Tibial artery (tissue), 4 donors: ENCODE measurements at regions not wholly inside any gene's neighbourhood (a gene's known extent, or its start where the extent isn't known, plus 50 kb on each side); places are given as distances from the start of the nearest gene placed in this dataset.

Experiments
- DNase-seq, 2 donors: peaks; one replicate each; pipeline ENCODE4 v3.0.0-alpha.2; 2019
- H3K27ac ChIP-seq, 2 donors: fragments of 200-600 bp; sonication (generic) in 1 of 2; 1 replicate in 1 of 2; 2 replicates in 1 of 2; pipeline ENCODE4 v1.5.1; 2018 to 2019; ENCODE audit warnings: mild to moderate bottlenecking in 1 of 2
- H3K27me3 ChIP-seq, 2 donors: fragments of 200-600 bp; sonication (generic) in 1 of 2; one replicate each; pipeline versions ENCODE4 v1.5.1 to v1.6.0; 2016 to 2019
- H3K36me3 ChIP-seq, 3 donors: fragments of 200-600 bp; sonication (generic) in 2 of 3; one replicate each; pipeline ENCODE4 v1.5.1; 2016 to 2019; ENCODE audit warnings: mild to moderate bottlenecking in 2 of 3
- H3K4me1 ChIP-seq, 4 donors: fragments of 200-600 bp; sonication (generic) in 2 of 4; 1 replicate in 3 of 4; 2 replicates in 1 of 4; pipeline ENCODE4 v1.5.1; 2016 to 2019
- H3K4me3 ChIP-seq, 2 donors: fragments of 200-600 bp; sonication (generic) in 1 of 2; 1 replicate in 1 of 2; 2 replicates in 1 of 2; pipeline ENCODE4 v1.5.1; 2018 to 2019; ENCODE audit warnings: mild to moderate bottlenecking in 2 of 2
- H3K9me3 ChIP-seq, 3 donors: fragments of 200-600 bp; sonication (generic) in 1 of 3; one replicate each; pipeline ENCODE4 v1.5.1; 2016 to 2019
- CTCF ChIP-seq, 2 experiments: fragments of 200-600 bp in 1 of 2; fragments of 450-650 bp in 1 of 2; IDR thresholded peaks; one replicate each; pipeline ENCODE4 v1.5.1; 2017 to 2019; ENCODE audit warnings: antibody characterized with exemption in 2 of 2, mild to moderate bottlenecking in 1 of 2, moderate library complexity in 1 of 2
- intact Hi-C: fragments of 100-400 bp; cut with DNase I; formaldehyde crosslinking; loops from one replicate; pipeline ENCODE4 v1.15.0; 2023; ENCODE audit warnings: low total_unique reads

GRCh38 chr12:61521258-61521657, 738.9 kb upstream of the USP15 start:
- H3K4me3 ChIP-seq = no peak overlapping the region
- H3K36me3 ChIP-seq = no peaks in the 10 kb centered on the region
- no peak overlapping the region for H3K27ac ChIP-seq
- no peaks in the 10 kb centered on the region for H3K9me3 ChIP-seq
- no peaks in the 10 kb centered on the region for H3K27me3 ChIP-seq
- H3K4me1 ChIP-seq = no peaks in the 10 kb centered on the region
- no peak for DNase-seq
- TF ChIP-seq CTCF (IDR thresholded peaks at IDR 0.05) = no peak
- intact Hi-C loops = loop anchor here (10.0 kb wide), 1 partner anchor 196 kb away; no protein-coding TSS in a partner anchor

GRCh38 chr12:61523276-61523992, 736.8 kb upstream of the USP15 start:
- Histone ChIP-seq H3K4me1 (no peaks in the 10 kb centered on the region), H3K4me3 (no peak overlapping the region), H3K36me3 (no peaks in the 10 kb centered on the region), H3K9me3 (no peaks in the 10 kb centered on the region), H3K27ac (no peak overlapping the region), H3K27me3 (no peaks in the 10 kb centered on the region)
- no peak for TF ChIP-seq CTCF (IDR thresholded peaks at IDR 0.05)
- no peak for DNase-seq
- intact Hi-C loops = loop anchor here (10.0 kb wide), 1 partner anchor 199 kb away; no protein-coding TSS in a partner anchor

- Histone ChIP-seq H3K27ac (no peak overlapping the region), H3K4me3 (no peak overlapping the region), H3K9me3 (no peaks in the 10 kb centered on the region), H3K27me3 (no peaks in the 10 kb centered on the region), H3K4me1 (no peaks in the 10 kb centered on the region), H3K36me3 (no peaks in the 10 kb centered on the region)
- DNase-seq = no peak
- intact Hi-C loops = loop anchor here (10.0 kb wide), 1 partner anchor 200 kb away; no protein-coding TSS in a partner anchor
- TF ChIP-seq CTCF (IDR thresholded peaks at IDR 0.05) = no peak
Observed at GRCh38 chr12:61524851-61525250, 735.4 kb upstream of the USP15 start.

- Histone ChIP-seq H3K27me3 (no peaks in the 10 kb centered on the region), H3K9me3 (no peaks in the 10 kb centered on the region), H3K4me3 (no peak overlapping the region), H3K27ac (no peak overlapping the region), H3K36me3 (no peaks in the 10 kb centered on the region), H3K4me1 (no peaks in the 10 kb centered on the region)
- intact Hi-C loops = loop anchor here (10.0 kb wide), 1 partner anchor 201 kb away; no protein-coding TSS in a partner anchor
- no peak for DNase-seq
- no peak for TF ChIP-seq CTCF (IDR thresholded peaks at IDR 0.05)
Observed at GRCh38 chr12:61525331-61525730, 734.9 kb upstream of the USP15 start.

DNA sequence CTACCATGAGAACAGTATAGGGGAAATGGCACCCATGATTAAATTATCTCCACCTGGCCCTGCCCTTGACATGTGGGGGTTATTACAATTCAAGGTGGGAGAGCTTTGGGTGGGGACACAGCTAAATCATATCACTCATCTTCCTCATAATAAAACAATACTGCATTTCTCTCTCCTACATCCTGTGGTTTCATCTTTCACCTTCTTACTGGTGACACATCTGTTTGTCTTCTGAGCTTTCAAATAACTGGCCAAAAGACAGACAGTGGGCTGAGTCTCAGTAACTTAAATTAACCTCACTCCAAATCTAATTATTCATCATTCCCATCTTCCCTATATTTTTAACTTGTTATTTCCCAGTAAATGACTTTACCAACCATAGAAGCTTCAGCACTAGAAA, 729.7 kb upstream of the USP15 start:
- no peaks in the 10 kb centered on the region for H3K36me3 ChIP-seq
- intact Hi-C loops = no loop called here
- H3K9me3 ChIP-seq = no peaks in the 10 kb centered on the region

More for the DNA sequence above, 729.7 kb upstream of the USP15 start:
- no peak overlapping the region for H3K27ac ChIP-seq
- no peaks in the 10 kb centered on the region for H3K27me3 ChIP-seq
- no peak for TF ChIP-seq CTCF (IDR thresholded peaks at IDR 0.05)
- H3K4me3 ChIP-seq = no peak overlapping the region
- no peak for DNase-seq
- H3K4me1 ChIP-seq = no peaks in the 10 kb centered on the region
